ENCODE measurements at regions not wholly inside any gene's neighbourhood (a gene's known extent, or its start where the extent isn't known, plus 50 kb on each side); places are given as distances from the start of the nearest gene placed in this dataset.
A peak's percentile ranks its signal among the peaks of the same experiment; 100 is the strongest.

GRCh38 chr1:87620807-87621206 is 292.1 kb downstream of the LMO4 start:
- no peak for DNase-seq

GRCh38 chr1:87629673-87630072 is 301.0 kb downstream of the LMO4 start:
- no peak for DNase-seq

GRCh38 chr1:87632232-87632631 is 303.6 kb downstream of the LMO4 start:
- no peak for DNase-seq

GRCh38 chr1:87636198-87636892 is 307.7 kb downstream of the LMO4 start:
- no peak for DNase-seq

- DNase-seq = no peak
These were observed 310.0 kb downstream of the LMO4 start for GRCh38 chr1:87638636-87639035.

GRCh38 chr1:87641996-87642395 is 313.3 kb downstream of the LMO4 start:
- no peak for DNase-seq

DNA sequence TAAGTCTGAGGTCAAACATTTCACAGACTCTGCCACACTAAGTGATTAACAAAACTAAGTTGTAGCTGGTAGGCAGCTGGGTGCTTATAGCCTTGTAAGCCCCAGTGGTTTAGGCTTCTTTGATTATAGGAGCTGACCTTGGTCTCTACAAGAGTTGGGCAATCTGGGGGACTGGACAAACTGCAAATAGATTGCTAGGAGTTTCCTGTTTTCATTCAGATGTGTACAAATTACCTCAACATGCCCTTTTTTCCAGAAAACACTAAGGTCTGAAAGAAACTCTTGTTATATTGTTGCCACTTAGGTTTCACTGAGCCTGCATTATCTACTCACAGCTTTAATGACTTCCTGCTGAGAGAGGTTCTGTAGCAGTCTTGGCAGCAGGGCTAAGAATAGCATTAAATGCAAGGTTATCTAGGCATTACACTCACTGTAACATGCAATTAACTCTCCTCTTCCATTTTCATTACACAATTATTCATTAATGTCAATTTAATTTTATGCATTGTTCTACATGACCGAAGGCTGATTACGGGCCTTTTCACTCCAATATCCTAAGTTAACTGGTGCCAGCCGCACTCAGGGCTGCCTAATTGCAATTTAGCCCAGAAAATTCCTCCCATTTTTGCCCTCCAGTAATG is 314.0 kb downstream of the LMO4 start:
- DNase-seq = peak; percentile 24

DNA sequence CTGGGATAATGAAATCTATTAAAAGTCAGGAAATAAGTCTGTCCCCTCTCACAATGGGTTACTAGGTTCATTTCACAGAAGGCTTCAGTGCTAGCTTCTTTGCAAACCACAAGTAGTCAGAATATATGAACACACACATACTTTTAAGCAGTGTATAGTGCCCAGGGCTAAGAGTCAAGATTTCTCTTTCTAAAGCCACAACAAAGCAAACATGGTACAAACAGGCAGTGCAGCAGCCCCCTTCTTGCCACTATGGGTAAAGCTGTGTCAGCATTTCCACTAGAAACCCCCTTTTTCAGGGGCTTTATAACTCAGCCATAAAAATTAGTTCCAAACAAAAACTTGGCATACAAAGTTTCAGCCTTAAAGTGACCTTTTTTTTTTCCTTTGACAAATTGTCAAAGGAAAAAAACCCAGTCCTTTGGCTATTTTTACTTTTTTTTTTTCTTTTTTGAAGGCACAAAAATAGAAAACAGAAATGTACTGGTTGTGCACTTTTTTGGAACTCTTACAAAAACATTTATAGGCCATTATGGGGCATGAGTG is 315.4 kb downstream of the LMO4 start:
- DNase-seq = no peak

DNA sequence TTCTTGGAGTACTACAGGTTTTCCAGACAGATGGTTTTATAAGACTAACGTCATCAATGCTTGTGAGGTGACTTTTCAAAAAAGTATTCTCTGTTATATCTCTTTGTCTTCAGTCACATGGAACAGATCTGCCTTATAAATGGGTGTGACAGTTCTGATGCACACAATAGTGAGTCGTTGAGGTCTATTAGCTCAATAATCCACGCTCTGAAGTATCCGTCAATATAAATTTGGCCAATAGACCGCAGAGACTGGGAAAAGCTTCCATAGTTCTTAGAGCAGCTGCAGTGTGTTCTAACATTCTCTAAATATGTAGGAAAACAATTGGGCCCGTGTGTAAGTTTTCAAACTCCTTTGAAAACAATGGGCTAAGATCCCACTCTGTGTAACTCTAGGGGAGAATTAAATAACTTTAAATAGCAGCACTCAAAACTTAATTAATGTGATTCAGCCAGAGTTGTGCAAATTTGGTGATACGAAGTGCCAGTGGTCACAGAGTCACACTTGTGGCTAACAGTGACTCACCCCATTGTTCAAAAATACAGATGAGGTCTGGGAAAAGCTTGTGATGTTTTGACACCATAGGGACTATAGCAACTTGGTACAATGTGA is 316.0 kb downstream of the LMO4 start:
- peak; percentile 41 for DNase-seq

- DNase-seq = no peak
These were observed 318.9 kb downstream of the LMO4 start for GRCh38 chr1:87647430-87648177.

- no peak for DNase-seq
These were observed 319.8 kb downstream of the LMO4 start for GRCh38 chr1:87648323-87649119.

DNA sequence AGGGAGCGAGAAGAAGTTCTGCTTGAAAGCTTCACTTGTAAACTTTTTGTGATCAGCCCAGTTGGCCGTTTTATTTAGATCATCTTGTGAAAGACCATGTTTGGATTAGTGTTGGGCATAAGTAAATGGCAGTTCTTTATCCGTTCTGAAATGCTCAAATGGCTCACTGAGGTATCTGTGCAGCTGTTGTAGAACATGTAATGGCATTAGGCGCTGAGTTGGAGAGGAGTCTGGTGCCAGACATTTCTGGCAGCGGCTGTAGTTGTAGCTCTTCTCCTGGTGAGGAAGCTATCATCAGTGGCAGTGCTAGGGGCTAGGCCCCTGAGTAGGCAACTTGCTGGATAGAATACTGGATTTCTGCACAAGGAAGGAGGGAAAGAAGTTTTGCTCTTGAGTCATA is 321.6 kb downstream of the LMO4 start:
- DNase-seq = peak; percentile 70

DNA sequence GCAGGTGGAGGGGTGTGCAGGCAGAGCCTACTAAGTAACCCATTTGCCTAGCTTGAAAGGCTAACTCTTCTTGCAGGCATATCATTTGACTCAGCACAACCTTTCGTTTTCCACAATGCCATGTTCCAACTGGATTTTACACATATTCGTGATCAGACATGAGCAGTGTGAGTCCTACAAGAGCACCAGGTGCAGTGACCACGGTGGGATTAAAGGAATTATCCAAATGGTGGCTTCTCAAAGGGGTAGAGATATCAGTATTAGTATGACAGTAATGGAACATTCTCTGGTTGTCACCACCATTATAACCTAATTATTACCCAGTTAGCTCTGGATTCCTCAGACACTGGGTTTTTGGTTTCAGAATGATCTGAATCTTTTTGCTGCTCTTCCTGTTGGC is 323.5 kb downstream of the LMO4 start:
- DNase-seq = peak; percentile 50

GRCh38 chr1:87665151-87665550 is 336.5 kb downstream of the LMO4 start:
- DNase-seq = peak; percentile 63

- DNase-seq = no peak
These were observed 338.0 kb downstream of the LMO4 start for GRCh38 chr1:87666681-87667080.

DNA sequence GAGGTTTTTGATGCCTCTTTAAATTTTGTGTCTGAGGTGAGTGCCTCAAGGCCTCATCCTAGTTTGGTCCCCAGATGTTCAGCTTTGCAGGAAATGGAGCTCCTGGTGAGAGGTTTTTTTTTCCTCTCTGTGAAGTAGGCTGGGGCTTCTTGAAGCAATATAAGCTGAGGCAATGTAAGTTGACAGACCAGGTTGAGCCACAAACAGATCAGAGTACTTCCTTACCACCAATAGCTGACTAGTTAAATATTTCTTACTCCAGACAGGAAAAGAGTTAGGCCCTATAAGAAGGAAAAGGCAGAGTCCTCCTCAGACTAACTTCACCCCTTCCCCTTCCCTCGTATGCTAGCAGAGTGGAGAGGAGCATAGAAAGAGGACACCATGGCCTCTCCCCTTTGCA is 341.0 kb downstream of the LMO4 start:
- DNase-seq = no peak

DNA sequence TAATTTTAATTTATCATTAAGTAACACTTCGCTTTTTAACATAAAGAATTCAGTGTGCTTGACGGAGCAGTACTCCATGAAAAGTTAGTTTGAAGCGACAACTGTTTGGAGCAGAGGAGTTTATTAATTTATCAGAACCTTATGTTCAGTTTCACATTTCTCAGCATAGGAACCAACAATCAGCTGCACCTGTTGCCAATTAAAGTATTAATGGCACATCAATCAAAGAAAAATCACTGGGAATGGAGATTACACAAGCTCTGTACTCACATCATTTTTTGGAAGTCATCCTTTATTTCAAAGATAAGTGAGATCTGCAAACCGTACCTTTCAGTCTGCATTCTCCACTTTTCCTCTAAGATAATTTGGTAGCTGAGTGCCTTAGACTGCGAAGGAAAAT is 344.6 kb downstream of the LMO4 start:
- DNase-seq = peak; percentile 19

GRCh38 chr1:87673748-87674147 is 345.1 kb downstream of the LMO4 start:
- no peak for DNase-seq

DNA sequence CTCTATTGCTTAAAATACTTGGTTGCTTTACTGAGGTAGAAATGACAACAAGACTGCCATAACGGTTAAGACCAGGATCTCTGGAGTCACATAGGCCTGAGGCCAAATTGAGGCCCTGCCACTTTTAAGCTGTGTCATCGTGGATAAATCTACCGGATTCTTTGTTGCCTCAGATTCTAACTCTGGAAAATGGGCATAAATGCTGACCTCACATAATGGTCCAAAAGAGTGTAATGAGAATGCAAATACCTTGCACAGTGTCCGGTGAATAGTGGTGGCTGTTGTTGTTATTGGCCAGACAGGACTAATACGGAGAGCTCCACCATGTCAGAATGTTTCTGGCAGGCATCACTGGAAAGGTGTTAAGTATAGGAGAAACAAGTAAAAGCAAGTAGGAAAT is 346.1 kb downstream of the LMO4 start:
- DNase-seq = no peak

- no peak for DNase-seq
These were observed 349.6 kb downstream of the LMO4 start for GRCh38 chr1:87678266-87678665.

- DNase-seq = no peak
These were observed 353.9 kb downstream of the LMO4 start for GRCh38 chr1:87682565-87682964.

Data from tongue (tissue), 1 donor.